B cell (primary cell): ENCODE measurements at regions not wholly inside any gene's neighbourhood (a gene's known extent, or its start where the extent isn't known, plus 50 kb on each side); places are given as distances from the start of the nearest gene placed in this dataset.

Experiments
- ATAC-seq: fragments of 200-7000 bp; cut with Tn5 transposase; one replicate; pipeline ENCODE4 v1.10.0; 2021; ENCODE audit warnings: low read depth, mild to moderate bottlenecking, moderate number of reproducible peaks, moderate library complexity
- CTCF ChIA-PET: fragments of 350-600 bp; sonication (Branson Sonifier 250); formaldehyde crosslinking; loops from one replicate; lab custom pipeline; 2021; ENCODE audit warnings: antibody characterized with exemption, inconsistent platforms; lab: Charles Lee
- POLR2A ChIA-PET: fragments of 350-600 bp; sonication (Branson Sonifier 250); formaldehyde crosslinking; loops from one replicate; lab custom pipeline; 2021; ENCODE audit warnings: antibody characterized with exemption; lab: Charles Lee
- DNase-seq: peaks from one replicate; pipeline ENCODE4 v3.0.0; 2013
- H2AFZ ChIP-seq: 2 replicates; pipeline ENCODE4 v1.6.1; 2012; ENCODE audit warnings: mild to moderate bottlenecking, low read depth, low read length; ENCODE audit not compliant: insufficient read depth, poor library complexity, severe bottlenecking
- H3K27ac ChIP-seq, 2 donors: 1 replicate in 1 of 2; 2 replicates in 1 of 2; pipeline ENCODE4 v1.5.1; 2012 to 2013; ENCODE audit warnings: low read length in 2 of 2, mild to moderate bottlenecking in 2 of 2, moderate library complexity in 1 of 2
- H3K27me3 ChIP-seq, 4 experiments: fragments of 200-600 bp in 1 of 4; sonication (generic) in 1 of 4; replicated peaks in 1 of 4; 1 replicate in 2 of 4; 2 replicates in 2 of 4; pipeline versions ENCODE4 v1.6.1 to v1.7.0; 2013 to 2016; ENCODE audit warnings: low read length in 3 of 4, mild to moderate bottlenecking in 2 of 4, mixed read lengths in 1 of 4, moderate library complexity in 1 of 4; ENCODE audit not compliant: insufficient read depth in 4 of 4, control insufficient read depth in 3 of 4; ENCODE audit errors: control extremely low read depth in 1 of 4
- H3K36me3 ChIP-seq, 2 experiments: replicated peaks in 1 of 2; 1 replicate in 1 of 2; 2 replicates in 1 of 2; pipeline versions ENCODE4 v1.6.1 to v1.7.1; 2013; ENCODE audit warnings: low read length in 1 of 2; ENCODE audit not compliant: insufficient read depth in 2 of 2, control insufficient read depth in 1 of 2; ENCODE audit errors: control extremely low read depth in 1 of 2, extremely low read depth in 1 of 2
- H3K4me1 ChIP-seq, 2 donors: fragments of 200-600 bp in 1 of 2; sonication (generic) in 1 of 2; 1 replicate in 1 of 2; 2 replicates in 1 of 2; pipeline versions ENCODE4 v1.5.1 to v1.6.1; 2013 to 2017; ENCODE audit warnings: low read length in 2 of 2; ENCODE audit not compliant: control insufficient read depth in 2 of 2, insufficient read depth in 2 of 2
- H3K4me2 ChIP-seq: replicated peaks from 2 replicates; pipeline ENCODE3; 2012; ENCODE audit warnings: mild to moderate bottlenecking, low read depth, low read length; ENCODE audit not compliant: poor library complexity, severe bottlenecking
- H3K4me3 ChIP-seq, 5 experiments: fragments of 200-600 bp in 1 of 5; sonication (generic) in 1 of 5; 1 replicate in 3 of 5; 2 replicates in 2 of 5; pipeline versions ENCODE4 v1.5.1 to v1.7.0; 2011 to 2016; ENCODE audit warnings: low read length in 4 of 5, mild to moderate bottlenecking in 4 of 5, low read depth in 2 of 5, control low read depth in 1 of 5, moderate library complexity in 1 of 5; ENCODE audit not compliant: insufficient read depth in 1 of 5; ENCODE audit errors: control extremely low read depth in 1 of 5, extremely low read depth in 1 of 5
- H3K79me2 ChIP-seq: fragments of 200-600 bp; sonication (generic); one replicate; pipeline ENCODE4 v1.6.0; 2016; ENCODE audit warnings: low read length; ENCODE audit not compliant: control insufficient read depth, insufficient read depth
- H3K9ac ChIP-seq: fragments of 200-600 bp; sonication (generic); 2 replicates; pipeline ENCODE4 v1.6.1; 2017; ENCODE audit warnings: mild to moderate bottlenecking, low read length, moderate library complexity
- H3K9me3 ChIP-seq, 3 donors: one replicate each; pipeline versions ENCODE4 v1.6.1 to v1.7.1; 2013; ENCODE audit warnings: low read length in 2 of 3; ENCODE audit not compliant: control insufficient read depth in 2 of 3, insufficient read depth in 1 of 3; ENCODE audit errors: control extremely low read depth in 1 of 3
- H4K20me1 ChIP-seq: 2 replicates; pipeline ENCODE4 v1.6.0; 2012; ENCODE audit warnings: mild to moderate bottlenecking, low read length; ENCODE audit not compliant: insufficient read depth, control insufficient read depth, poor library complexity, severe bottlenecking
- H3K27ac Mint-ChIP-seq: one replicate; pipeline ENCODE4 v1.8.0; 2021; ENCODE audit warnings: mixed read lengths
- H3K27me3 Mint-ChIP-seq: one replicate; pipeline ENCODE4 v1.8.0; 2021; ENCODE audit warnings: mixed read lengths
- H3K4me1 Mint-ChIP-seq: one replicate; pipeline ENCODE4 v1.8.0; 2021; ENCODE audit warnings: mixed read lengths
- H3K4me3 Mint-ChIP-seq: one replicate; pipeline ENCODE4 v1.8.0; 2021; ENCODE audit warnings: mixed read lengths
- H3K9me3 Mint-ChIP-seq: one replicate; pipeline ENCODE4 v1.8.0; 2022; ENCODE audit warnings: mixed read lengths; ENCODE audit not compliant: insufficient read depth
- CTCF ChIP-seq: fragments of 200-600 bp; IDR thresholded peaks from one replicate; pipeline ENCODE4 v1.8.0; 2022; ENCODE audit warnings: antibody characterized with exemption, mild to moderate bottlenecking
- EZH2 ChIP-seq: IDR thresholded peaks from 2 replicates; pipeline ENCODE4 v1.6.1; 2012; ENCODE audit warnings: borderline replicate concordance, low read depth, mild to moderate bottlenecking, moderate library complexity, low read length; ENCODE audit not compliant: insufficient read depth, poor library complexity, severe bottlenecking
- WGBS: methylation state at CpG from one replicate; pipeline ENCODE4 v1.1.5; 2013; ENCODE audit warnings: missing lambda C conversion rate; ENCODE audit not compliant: insufficient coverage; 5-methylcytosine and 5-hydroxymethylcytosine counted together
- intact Hi-C: fragments of 100-400 bp; cut with micrococcal nuclease; formaldehyde crosslinking; loops from one replicate; pipeline ENCODE4 v1.10.0; 2022

GRCh38 chr18:56316727-56317126 lies 321.7 kb downstream of the TXNL1 start:
- H3K9me3 Mint-ChIP-seq: no peaks in the 10 kb centered on the region
- no peak overlapping the region for H3K27ac Mint-ChIP-seq
- TF ChIP-seq EZH2: no peak
- TF ChIP-seq CTCF: no peak
- Histone ChIP-seq H3K27ac (no peak overlapping the region), H2AFZ (no peak overlapping the region), H3K36me3 (no peaks in the 10 kb centered on the region), H3K79me2 (no peaks in the 10 kb centered on the region), H4K20me1 (no peaks in the 10 kb centered on the region), H3K27me3 (no peaks in the 10 kb centered on the region), H3K4me3 (no peak overlapping the region), H3K9me3 (no peaks in the 10 kb centered on the region), H3K9ac (no peak overlapping the region), H3K4me1 (peaks cover 32 to 41% of the 10 kb centered on the region in 2 donors), H3K4me2 (no peak overlapping the region)
- intact Hi-C loops: no loop called here
- CTCF ChIA-PET: no interaction called here
- no peaks in the 10 kb centered on the region for H3K27me3 Mint-ChIP-seq
- H3K4me3 Mint-ChIP-seq: no peak overlapping the region
- no peak for ATAC-seq
- peaks cover 42% of the 10 kb centered on the region for H3K4me1 Mint-ChIP-seq
- DNase-seq: no peak
- 75% methylated on average over 1 of the region's 2 CpGs for WGBS
- POLR2A ChIA-PET: no interaction called here

DNA sequence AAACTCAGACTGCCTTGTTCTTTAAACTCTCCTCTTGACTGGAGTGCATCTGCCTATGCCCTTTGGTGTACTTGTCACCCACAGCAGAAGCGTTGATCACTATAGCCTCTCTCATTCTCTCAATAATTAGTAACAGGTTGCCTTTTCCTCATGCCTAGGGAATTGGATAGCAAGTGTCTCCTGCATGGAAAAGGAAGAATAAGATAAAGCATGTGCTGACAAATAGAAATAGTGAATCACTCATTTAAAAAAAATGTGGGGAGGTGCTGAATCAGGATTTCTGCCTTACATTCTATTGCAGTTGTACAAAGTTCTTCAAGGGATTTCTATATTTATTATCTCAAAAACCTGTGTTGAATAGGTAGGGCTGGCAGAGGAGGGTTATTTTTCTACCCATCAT lies 323.0 kb downstream of the TXNL1 start:
- TF ChIP-seq EZH2 (no peak), CTCF (no peak)
- H3K4me3 Mint-ChIP-seq: no peak overlapping the region
- no peaks in the 10 kb centered on the region for H3K27me3 Mint-ChIP-seq
- CTCF ChIA-PET: no interaction called here
- Histone ChIP-seq H3K4me3 (no peak overlapping the region), H2AFZ (no peak overlapping the region), H3K9me3 (no peaks in the 10 kb centered on the region), H3K79me2 (no peaks in the 10 kb centered on the region), H3K36me3 (no peaks in the 10 kb centered on the region), H3K4me1 (peaks cover 18 to 28% of the 10 kb centered on the region in 2 donors), H4K20me1 (no peaks in the 10 kb centered on the region), H3K27me3 (no peaks in the 10 kb centered on the region), H3K27ac (no peak overlapping the region), H3K9ac (no peak overlapping the region), H3K4me2 (no peak overlapping the region)
- intact Hi-C loops: no loop called here
- H3K27ac Mint-ChIP-seq: no peak overlapping the region
- ATAC-seq (no peak), DNase-seq (no peak)
- H3K4me1 Mint-ChIP-seq: peaks cover 28% of the 10 kb centered on the region
- POLR2A ChIA-PET: no interaction called here
- no CpG with 5 or more reads among the region's 1 CpG for WGBS
- H3K9me3 Mint-ChIP-seq: no peaks in the 10 kb centered on the region
